H1 (cell line): ENCODE measurements at regions not wholly inside any gene's neighbourhood (a gene's known extent, or its start where the extent isn't known, plus 50 kb on each side); places are given as distances from the start of the nearest gene placed in this dataset.
A peak's percentile ranks its signal among the peaks of the same experiment; 100 is the strongest.

Experiments
- CTCF ChIA-PET: fragments of 300-600 bp; sonication (Branson Sonifier 250); formaldehyde crosslinking; loops from one replicate; lab custom pipeline; 2021; ENCODE audit not compliant: partially characterized antibody; lab: Charles Lee
- POLR2A ChIA-PET: fragments of 300-600 bp; sonication (Branson Sonifier 250); formaldehyde crosslinking; loops from one replicate; lab custom pipeline; 2021; ENCODE audit warnings: inconsistent platforms; ENCODE audit not compliant: partially characterized antibody; lab: Charles Lee
- DNase-seq, 2 experiments: peaks; one replicate each; pipeline versions ENCODE4 v3.0.0 to v3.0.0-alpha.2; 2010 to 2022; ENCODE audit warnings: low spot score in 2 of 2, low read depth in 1 of 2, mixed read lengths in 1 of 2
- FAIRE-seq: peaks from 2 replicates; lab custom pipeline; 2011; peaks lifted over from hg19 to GRCh38; lab: Jason Lieb, UNC
- H2AFZ ChIP-seq: 2 replicates; pipeline ENCODE4 v1.8.1; 2012; ENCODE audit warnings: low read length, inconsistent platforms
- H2AK5ac ChIP-seq: 2 replicates; pipeline ENCODE4 v1.6.1; 2013; ENCODE audit warnings: low read depth, low read length
- H2BK120ac ChIP-seq: replicated peaks from 2 replicates; pipeline ENCODE3; 2013; ENCODE audit warnings: low read depth, low read length, inconsistent platforms
- H2BK12ac ChIP-seq: 2 replicates; pipeline ENCODE4 v1.6.1; 2013; ENCODE audit warnings: low read depth, low read length
- H2BK15ac ChIP-seq: 2 replicates; pipeline ENCODE4 v1.6.1; 2013; ENCODE audit warnings: low read length
- H2BK20ac ChIP-seq: 2 replicates; pipeline ENCODE4 v1.6.1; 2013; ENCODE audit warnings: low read length
- H2BK5ac ChIP-seq: 2 replicates; pipeline ENCODE4 v1.6.1; 2013; ENCODE audit warnings: low read depth, low read length
- H3K14ac ChIP-seq: 2 replicates; pipeline ENCODE4 v1.6.1; 2013; ENCODE audit warnings: inconsistent platforms; ENCODE audit not compliant: insufficient read length
- H3K18ac ChIP-seq: 2 replicates; pipeline ENCODE4 v1.6.1; 2013; ENCODE audit warnings: low read length; ENCODE audit errors: extremely low read depth
- H3K23ac ChIP-seq: 2 replicates; pipeline ENCODE4 v1.6.1; 2013; ENCODE audit warnings: inconsistent platforms; ENCODE audit not compliant: insufficient read length
- H3K23me2 ChIP-seq: 2 replicates; pipeline ENCODE4 v1.6.1; 2013; ENCODE audit warnings: low read depth, low read length
- H3K27ac ChIP-seq: 2 replicates; pipeline ENCODE4 v1.6.1; 2011; ENCODE audit warnings: low read depth, low read length, inconsistent platforms
- H3K27me3 ChIP-seq, 4 experiments: replicated peaks in 1 of 4; 1 replicate in 1 of 4; 2 replicates in 3 of 4; pipeline versions ENCODE4 v1.6.1 to v1.8.1; 2011 to 2013; ENCODE audit warnings: low read length in 3 of 4, mild to moderate bottlenecking in 3 of 4, inconsistent platforms in 2 of 4, mixed read lengths in 2 of 4, moderate library complexity in 1 of 4; ENCODE audit not compliant: control insufficient read depth in 3 of 4, insufficient read depth in 3 of 4; ENCODE audit errors: extremely low read depth in 1 of 4
- H3K36me3 ChIP-seq, 4 experiments: 2 replicates each; pipeline versions ENCODE4 v1.6.1 to v1.8.1; 2011 to 2013; ENCODE audit warnings: mild to moderate bottlenecking in 4 of 4, low read length in 3 of 4, moderate library complexity in 2 of 4, control low read depth in 1 of 4, inconsistent platforms in 1 of 4; ENCODE audit not compliant: insufficient read depth in 4 of 4, control insufficient read depth in 2 of 4
- H3K4ac ChIP-seq: replicated peaks from 2 replicates; pipeline ENCODE3; 2013; ENCODE audit warnings: low read length, low read depth, mixed read lengths, inconsistent platforms; ENCODE audit not compliant: insufficient read length
- H3K4me1 ChIP-seq, 4 experiments: replicated peaks in 1 of 4; 1 replicate in 1 of 4; 2 replicates in 3 of 4; pipeline versions ENCODE4 v1.6.1 to v1.8.1; 2011 to 2013; ENCODE audit warnings: low read length in 3 of 4, inconsistent platforms in 2 of 4, mixed read lengths in 1 of 4; ENCODE audit not compliant: insufficient read depth in 4 of 4, control insufficient read depth in 3 of 4
- H3K4me2 ChIP-seq, 2 experiments: 2 replicates each; pipeline versions ENCODE4 v1.6.1 to v1.8.1; 2011 to 2013; ENCODE audit warnings: low read depth in 2 of 2, low read length in 2 of 2, control low read depth in 1 of 2, inconsistent platforms in 1 of 2, mild to moderate bottlenecking in 1 of 2; ENCODE audit not compliant: insufficient read depth in 1 of 2
- H3K4me3 ChIP-seq, 4 experiments: fragments of 200-600, 300-600 bp in 1 of 4; sonication (generic), shearing (Covaris generic), sonication (Bioruptor Twin) in 1 of 4; 2 replicates each; pipeline versions ENCODE4 v1.5.1 to v1.8.1; 2011 to 2016; ENCODE audit warnings: low read length in 4 of 4, low read depth in 3 of 4, control low read depth in 2 of 4, inconsistent platforms in 2 of 4, mild to moderate bottlenecking in 2 of 4, mixed read lengths in 1 of 4, moderate library complexity in 1 of 4; ENCODE audit not compliant: insufficient read depth in 2 of 4; ENCODE audit errors: extremely low read depth in 1 of 4
- H3K56ac ChIP-seq: replicated peaks from 2 replicates; pipeline ENCODE3; 2013; ENCODE audit warnings: low read depth, mild to moderate bottlenecking, mixed read lengths, low read length, inconsistent platforms; ENCODE audit not compliant: insufficient read length
- H3K79me1 ChIP-seq: 2 replicates; pipeline ENCODE4 v1.6.1; 2013; ENCODE audit warnings: low read depth, low read length, control low read depth
- H3K79me2 ChIP-seq, 2 experiments: 2 replicates each; pipeline versions ENCODE4 v1.6.1 to v1.8.1; 2012 to 2013; ENCODE audit warnings: low read length in 2 of 2, mild to moderate bottlenecking in 2 of 2, inconsistent platforms in 1 of 2; ENCODE audit not compliant: insufficient read depth in 2 of 2, control insufficient read depth in 1 of 2
- H3K9ac ChIP-seq, 4 experiments: replicated peaks in 1 of 4; 1 replicate in 1 of 4; 2 replicates in 3 of 4; pipeline versions ENCODE4 v1.6.1 to v1.8.1; 2011 to 2013; ENCODE audit warnings: low read depth in 3 of 4, low read length in 3 of 4, control low read depth in 2 of 4, mild to moderate bottlenecking in 2 of 4, moderate library complexity in 2 of 4, inconsistent platforms in 1 of 4; ENCODE audit errors: extremely low read depth in 1 of 4
- H3K9me3 ChIP-seq, 2 experiments: 2 replicates each; pipeline versions ENCODE4 v1.6.1 to v1.8.1; 2012 to 2013; ENCODE audit warnings: mild to moderate bottlenecking in 2 of 2, moderate library complexity in 2 of 2, control low read depth in 1 of 2, inconsistent platforms in 1 of 2, low read depth in 1 of 2, low read length in 1 of 2, mixed read lengths in 1 of 2; ENCODE audit not compliant: insufficient read depth in 2 of 2
- H4K20me1 ChIP-seq, 2 experiments: replicated peaks in 1 of 2; 2 replicates each; pipeline versions ENCODE3 to v1.8.1; 2011 to 2013; ENCODE audit warnings: inconsistent platforms in 2 of 2, low read length in 2 of 2, mild to moderate bottlenecking in 1 of 2; ENCODE audit not compliant: insufficient read depth in 2 of 2, control insufficient read depth in 1 of 2
- H4K5ac ChIP-seq: 2 replicates; pipeline ENCODE4 v1.6.1; 2013; ENCODE audit warnings: low read length, low read depth, mixed read lengths, inconsistent platforms; ENCODE audit not compliant: insufficient read length
- H4K8ac ChIP-seq: 2 replicates; pipeline ENCODE4 v1.8.0; 2013; ENCODE audit warnings: mild to moderate bottlenecking, moderate library complexity, low read length, inconsistent platforms; ENCODE audit not compliant: insufficient read depth; ENCODE audit errors: extremely low read depth
- H4K91ac ChIP-seq: replicated peaks from 2 replicates; pipeline ENCODE3; 2013; ENCODE audit warnings: low read length, mixed read lengths, inconsistent platforms; ENCODE audit not compliant: insufficient read length
- BACH1 ChIP-seq: IDR thresholded peaks from 2 replicates; pipeline ENCODE4 v1.6.1; 2012; ENCODE audit warnings: low read length, improper control_type of control experiment
- BCL11A ChIP-seq, 2 experiments: IDR thresholded peaks; one replicate each; pipeline ENCODE4 v1.6.1; 2011; ENCODE audit warnings: low read depth in 2 of 2, low read length in 2 of 2, mild to moderate bottlenecking in 2 of 2
- CBX8 ChIP-seq: fragments of 300-800, 300-1000 bp; sonication (generic); IDR thresholded peaks from 2 replicates; pipeline ENCODE4 v1.7.1; 2016; ENCODE audit warnings: low read depth, low read length, borderline replicate concordance
- CREB1 ChIP-seq: IDR thresholded peaks from 2 replicates; pipeline ENCODE4 v1.6.1; 2012; ENCODE audit warnings: inconsistent platforms
- EGR1 ChIP-seq: IDR thresholded peaks from 2 replicates; pipeline ENCODE4 v1.6.1; 2011; ENCODE audit warnings: low read depth, low read length, borderline replicate concordance
- FOSL1 ChIP-seq: IDR thresholded peaks from 2 replicates; pipeline ENCODE4 v1.6.1; 2011; ENCODE audit warnings: mild to moderate bottlenecking, low read depth, low read length, moderate library complexity; ENCODE audit not compliant: insufficient read depth
- HDAC6 ChIP-seq: IDR thresholded peaks from one replicate; pipeline ENCODE4 v1.7.1; 2012; ENCODE audit warnings: low read depth, mild to moderate bottlenecking, inconsistent platforms, low read length, moderate library complexity
- KDM5A ChIP-seq: fragments of 200-600 bp; IDR thresholded peaks from 2 replicates; pipeline ENCODE4 v1.7.1; 2012; ENCODE audit warnings: mild to moderate bottlenecking, low read length, inconsistent platforms, mixed read lengths
- POU5F1 ChIP-seq: IDR thresholded peaks from 2 replicates; pipeline ENCODE4 v1.6.1; 2011; ENCODE audit warnings: low read depth, mild to moderate bottlenecking, low read length, moderate library complexity
- RBBP5 ChIP-seq: IDR thresholded peaks from 2 replicates; pipeline ENCODE4 v1.7.1; 2012; ENCODE audit warnings: low read depth, mild to moderate bottlenecking, inconsistent platforms, low read length, moderate library complexity, borderline replicate concordance
- SIX5 ChIP-seq: IDR thresholded peaks from 2 replicates; pipeline ENCODE4 v1.6.1; 2011; ENCODE audit warnings: mild to moderate bottlenecking, low read depth, low read length
- TEAD4 ChIP-seq: IDR thresholded peaks from 2 replicates; pipeline ENCODE4 v1.6.1; 2012; ENCODE audit warnings: low read depth, low read length, inconsistent platforms, mixed read lengths
- ZNF274 ChIP-seq: IDR thresholded peaks from 2 replicates; pipeline ENCODE4 v1.7.0; 2012; ENCODE audit warnings: low read length, borderline replicate concordance; ENCODE audit errors: extremely low read depth
- WGBS, 2 experiments: shearing (Covaris generic) in 1 of 2; methylation state at CpG; one replicate each; pipeline versions ENCODE4 v1.1.6 to v1.1.7; 2013 to 2015; ENCODE audit warnings: low lambda C conversion rate in 2 of 2, mixed read lengths in 2 of 2, inconsistent platforms in 1 of 2, low coverage in 1 of 2, missing lambda C conversion rate in 1 of 2; ENCODE audit not compliant: insufficient replicate concordance in 2 of 2, insufficient coverage in 1 of 2, insufficient read length in 1 of 2; ENCODE audit errors: extremely low coverage in 1 of 2, missing lambda C conversion rate in 1 of 2; 5-methylcytosine and 5-hydroxymethylcytosine counted together
- TF ChIP-seq, protein P1 (sequence below): IDR thresholded peaks from 2 replicates; pipeline ENCODE4 v1.6.1; 2012; ENCODE audit warnings: inconsistent platforms

DNA sequence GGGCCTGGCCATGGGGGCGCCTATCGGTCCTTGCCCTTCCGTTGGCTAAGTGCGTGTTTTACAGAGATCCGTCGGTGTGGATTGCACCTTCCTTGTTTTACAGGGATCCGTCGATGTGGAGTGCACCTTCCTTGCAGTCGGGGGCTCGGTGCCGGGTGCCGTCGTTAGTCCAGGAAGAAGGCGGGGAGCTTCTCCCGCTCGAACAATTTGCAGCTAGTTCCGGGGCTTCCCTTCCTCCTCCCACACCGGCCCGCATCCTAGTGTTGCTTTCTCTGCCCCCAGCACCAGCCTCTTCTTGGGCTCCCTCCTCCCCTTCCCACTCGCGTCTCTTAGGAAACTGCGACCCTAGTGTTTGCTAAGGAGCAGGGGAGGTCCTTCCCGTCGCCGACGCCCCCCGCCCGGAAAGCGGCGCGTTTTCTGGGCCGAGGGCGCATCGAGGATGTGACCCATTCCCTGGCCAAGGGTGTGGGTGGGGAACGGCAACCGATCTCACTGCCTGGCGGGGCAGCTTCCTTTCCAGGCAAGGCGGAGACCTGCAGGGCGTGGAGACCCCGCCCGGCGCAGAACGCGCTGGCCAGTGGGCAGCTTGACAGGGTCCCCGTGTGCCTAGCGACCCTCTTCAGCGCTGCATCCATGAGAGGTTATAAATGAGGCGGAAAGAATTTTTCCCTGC lies 75.7 kb upstream of the ZNF91 start:
- POLR2A ChIA-PET = no interaction called here
- Histone ChIP-seq H4K20me1 (no peaks in the 10 kb centered on the region), H2BK15ac (no peak overlapping the region), H4K91ac (no peak overlapping the region), H3K14ac (no peak overlapping the region), H2AFZ (no peak overlapping the region), H3K4ac (no peak overlapping the region), H2BK5ac (no peak overlapping the region; the same call in 1 of the 2 replicates), H3K36me3 (0 out of 8 replicates have a peak, but pooled peaks cover 0 to 2% (median 0%) of the 10 kb centered on the region in 4 experiments), H2BK20ac (no peak overlapping the region), H3K4me1 (no peaks in the 10 kb centered on the region), H2AK5ac (no peak overlapping the region), H3K23me2 (no peaks in the 10 kb centered on the region; the same call in 1 of the 2 replicates), H3K18ac (no peak overlapping the region), H2BK12ac (no peak overlapping the region), H4K5ac (no peak overlapping the region), H3K27me3 (no peaks in the 10 kb centered on the region), H4K8ac (peak overlapping the region; percentile 35; the same call in 1 of the 2 replicates), H3K9ac (no peak overlapping the region), H3K9me3 (peaks cover 52 to 66% of the 10 kb centered on the region in 2 experiments), H3K23ac (no peak overlapping the region), H3K56ac (no peak overlapping the region), H3K4me3 (no peak overlapping the region), H3K79me2 (no peaks in the 10 kb centered on the region), H3K79me1 (no peaks in the 10 kb centered on the region), H3K4me2 (no peak overlapping the region), H3K27ac (no peak overlapping the region), H2BK120ac (no peak overlapping the region)
- CTCF ChIA-PET = no interaction called here
- no peak for FAIRE-seq
- DNase-seq = no peak
- 94% methylated on average over 39 of the region's 48 CpGs; no CpG with 5 or more reads in 1 of the 2 experiments for WGBS, 2 experiments
- TF ChIP-seq POU5F1 = no peak
- TF ChIP-seq FOSL1 = no peak
- no peak for TF ChIP-seq TEAD4
- TF ChIP-seq BACH1 = no peak
- TF ChIP-seq KDM5A = no peak
- TF ChIP-seq CBX8 = no peak
- TF ChIP-seq SIX5 = no peak
- TF ChIP-seq BCL11A (IDR thresholded peaks at IDR 0.05; ENCODE audit: low read depth in 2 of 2, low read length in 2 of 2) = no peak
- TF ChIP-seq HDAC6 = no peak
- TF ChIP-seq, protein P1, sequence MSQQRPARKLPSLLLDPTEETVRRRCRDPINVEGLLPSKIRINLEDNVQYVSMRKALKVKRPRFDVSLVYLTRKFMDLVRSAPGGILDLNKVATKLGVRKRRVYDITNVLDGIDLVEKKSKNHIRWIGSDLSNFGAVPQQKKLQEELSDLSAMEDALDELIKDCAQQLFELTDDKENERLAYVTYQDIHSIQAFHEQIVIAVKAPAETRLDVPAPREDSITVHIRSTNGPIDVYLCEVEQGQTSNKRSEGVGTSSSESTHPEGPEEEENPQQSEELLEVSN = no peak
- TF ChIP-seq RBBP5 = no peak
- TF ChIP-seq EGR1 = no peak
- TF ChIP-seq ZNF274 = no peak
- TF ChIP-seq CREB1 = no peak
